NCI-H1417 (cell line): ENCODE measurements at regions not wholly inside any gene's neighbourhood (a gene's known extent, or its start where the extent isn't known, plus 50 kb on each side); places are given as distances from the start of the nearest gene placed in this dataset.
A peak's percentile ranks its signal among the peaks of the same experiment; 100 is the strongest.

ENCODE experiments used
- DNase-seq, 3 experiments: peaks; one replicate each; lab custom pipeline; 2025; lab: John Stamatoyannopoulos, UW

DNA sequence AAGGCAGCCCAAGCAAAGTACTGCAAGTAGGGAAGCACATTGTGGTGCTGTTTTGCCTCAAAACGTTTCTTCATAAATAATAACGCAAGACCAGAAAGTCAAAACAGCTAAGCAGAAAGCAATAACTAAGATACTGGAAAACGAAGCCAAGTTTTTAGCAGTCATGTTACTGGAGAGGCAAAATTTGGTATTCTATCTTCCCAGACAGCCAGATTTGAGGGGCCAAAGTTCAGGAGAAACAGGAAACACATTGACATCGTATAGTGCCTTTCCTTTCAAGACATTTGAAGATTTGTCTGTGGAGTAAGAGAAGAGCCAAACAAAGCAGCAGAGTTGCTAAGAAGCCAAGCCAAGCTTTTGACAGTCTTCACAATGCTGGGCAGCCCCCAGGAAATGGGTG is 843.6 kb upstream of the NECTIN3 start:
- DNase-seq, result no peak

DNA sequence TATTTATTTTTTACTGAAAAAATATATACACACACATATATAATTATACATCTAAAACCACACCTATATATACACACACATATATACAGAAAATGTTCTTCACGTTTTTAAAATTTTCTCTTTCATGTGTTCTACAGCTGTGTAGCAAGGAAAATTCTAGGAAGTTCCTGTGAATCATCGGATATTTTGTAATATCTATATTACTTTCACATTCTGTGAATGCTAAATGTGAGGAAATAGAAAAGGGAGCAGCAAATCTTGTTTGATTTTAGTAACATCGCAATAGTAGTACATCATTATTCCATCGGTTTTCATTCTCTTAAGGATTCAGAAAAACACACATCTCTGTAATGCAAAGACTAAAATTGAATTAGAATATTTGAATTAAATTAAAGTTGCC is 836.8 kb upstream of the NECTIN3 start:
- DNase-seq, result no peak

GRCh38 chr3:110236976-110237610 is 834.5 kb upstream of the NECTIN3 start:
- DNase-seq, result no peak

GRCh38 chr3:110243081-110243480 is 828.5 kb upstream of the NECTIN3 start:
- no peak for DNase-seq

GRCh38 chr3:110246796-110247376 is 824.7 kb upstream of the NECTIN3 start:
- no peak for DNase-seq

DNA sequence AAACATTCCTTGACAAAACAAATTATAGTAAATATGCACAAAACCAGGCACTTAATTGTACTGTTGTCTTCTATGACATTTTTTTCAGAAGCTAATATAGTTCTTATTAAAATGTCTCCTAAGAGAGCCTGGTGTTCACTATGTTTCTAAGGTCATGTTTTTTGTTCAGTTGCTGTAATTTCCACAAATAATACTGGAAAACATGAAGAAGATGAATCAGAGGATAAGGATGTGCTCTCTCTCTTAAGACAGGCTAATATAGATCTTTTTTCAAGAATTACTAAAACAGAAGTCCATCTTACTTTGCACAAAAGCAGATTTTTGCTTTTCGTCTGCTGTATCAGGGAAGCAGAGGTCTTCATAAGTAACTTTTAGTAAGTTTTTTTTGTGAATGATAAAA is 823.0 kb upstream of the NECTIN3 start:
- DNase-seq, result no peak

DNA sequence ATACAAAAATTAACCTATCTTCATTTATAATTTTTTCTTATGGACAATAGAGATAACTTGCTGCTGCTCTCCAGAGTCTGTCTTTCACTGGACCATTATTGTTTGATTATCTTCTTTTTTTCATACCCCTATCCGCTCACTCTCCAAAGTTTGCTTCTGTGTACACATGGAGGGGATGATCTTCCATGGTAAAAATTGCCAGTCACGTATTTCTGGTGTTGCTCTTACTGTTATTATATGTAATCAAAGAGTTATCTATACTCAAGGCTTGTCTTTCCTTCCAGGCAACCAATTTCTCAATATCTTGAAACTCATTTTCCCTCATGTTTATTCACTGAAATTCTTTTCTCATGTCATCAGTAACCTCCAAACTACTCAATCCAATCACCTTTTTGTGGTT is 817.8 kb upstream of the NECTIN3 start:
- no peak for DNase-seq

DNA sequence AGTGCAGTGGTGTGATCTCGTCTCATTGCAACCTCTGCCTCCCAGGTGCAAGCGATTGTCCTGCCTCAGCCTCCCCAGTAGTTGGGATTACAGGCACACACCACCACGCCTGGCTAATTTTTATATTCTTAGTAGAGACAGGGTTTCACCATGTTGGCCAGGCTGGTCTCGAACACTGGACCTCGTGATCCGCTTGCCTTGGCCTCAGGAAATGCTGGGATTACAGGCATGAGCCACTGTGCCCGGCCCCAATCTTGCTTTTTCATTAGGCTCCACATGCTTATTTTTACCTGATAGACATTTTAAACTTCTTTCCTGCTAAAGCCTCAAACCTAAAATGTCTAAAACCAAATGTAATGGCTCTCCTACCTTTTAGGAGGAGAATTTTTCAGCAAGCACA is 817.0 kb upstream of the NECTIN3 start:
- DNase-seq, result no peak

DNA sequence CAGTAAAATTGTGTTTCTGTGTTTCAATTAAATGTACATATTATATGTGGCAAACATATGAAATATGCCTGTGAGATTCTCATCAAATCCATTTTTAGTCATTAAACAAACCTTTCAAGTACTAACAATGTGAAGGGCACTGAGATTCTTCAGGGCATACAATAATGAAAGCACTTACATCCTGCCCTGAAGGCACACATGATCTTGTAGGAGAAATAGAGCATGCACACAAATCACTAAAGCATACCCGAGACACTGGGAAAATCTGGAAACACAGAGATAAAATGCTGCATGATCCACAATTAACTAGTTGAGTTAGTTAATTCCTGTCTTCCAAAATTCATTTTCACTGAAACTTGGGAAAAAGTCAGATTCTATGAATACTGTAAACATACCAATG is 810.5 kb upstream of the NECTIN3 start:
- DNase-seq, result peak in 2 of 3 experiments; percentile 38 to 55

- no peak for DNase-seq
These were observed 808.7 kb upstream of the NECTIN3 start for GRCh38 chr3:110262896-110263295.

GRCh38 chr3:110265302-110265701 is 806.3 kb upstream of the NECTIN3 start:
- peak in 1 of 3 experiments; percentile 45 for DNase-seq

- DNase-seq, result no peak
These were observed 804.2 kb upstream of the NECTIN3 start for GRCh38 chr3:110267304-110267845.

DNA sequence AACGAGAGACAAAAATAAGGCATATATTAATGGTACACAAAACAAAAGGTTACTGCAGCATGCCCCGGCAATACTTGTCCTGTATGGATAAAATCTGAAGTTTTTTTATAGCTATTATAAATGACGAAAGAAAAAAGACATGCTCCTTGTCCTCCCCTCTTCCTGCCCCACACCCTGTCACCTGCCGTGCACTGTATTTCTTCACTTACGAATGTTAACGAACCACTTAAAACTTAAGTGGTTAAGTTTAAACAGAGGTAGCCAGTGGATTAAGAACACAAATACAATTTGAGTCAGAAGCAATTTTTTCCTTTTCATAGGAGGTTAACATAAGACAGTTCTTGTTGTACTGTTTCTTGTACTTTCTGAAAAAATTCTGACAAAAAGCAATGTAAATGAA is 799.1 kb upstream of the NECTIN3 start:
- peak in 1 of 3 experiments; percentile 59 for DNase-seq

DNA sequence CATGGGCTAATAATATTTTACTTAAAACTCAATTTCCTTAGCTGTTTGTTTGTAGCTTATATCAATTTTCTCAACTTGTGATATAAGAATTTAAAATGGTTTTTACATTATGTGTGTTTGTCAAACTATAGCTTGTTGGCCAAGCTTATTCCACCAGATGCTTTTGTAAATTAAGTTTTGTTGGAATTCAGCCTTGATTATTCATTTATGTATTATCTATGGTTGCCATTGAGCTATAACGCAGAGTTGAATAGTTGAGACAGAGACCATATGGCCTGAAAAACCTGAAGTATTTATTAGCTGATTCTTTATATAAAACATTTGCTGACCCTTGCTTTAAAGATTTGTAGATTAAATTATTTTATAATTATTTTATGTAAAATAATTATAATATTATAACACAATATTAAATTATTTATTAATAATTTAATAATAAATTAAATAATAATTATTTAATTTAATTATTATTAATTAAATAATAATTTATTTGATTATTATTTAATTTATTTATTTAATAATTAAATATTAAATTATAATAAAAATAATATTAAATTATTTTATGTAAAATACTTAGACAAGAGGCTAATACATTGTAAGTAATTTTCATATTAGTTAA is 779.6 kb upstream of the NECTIN3 start:
- no peak for DNase-seq

DNA sequence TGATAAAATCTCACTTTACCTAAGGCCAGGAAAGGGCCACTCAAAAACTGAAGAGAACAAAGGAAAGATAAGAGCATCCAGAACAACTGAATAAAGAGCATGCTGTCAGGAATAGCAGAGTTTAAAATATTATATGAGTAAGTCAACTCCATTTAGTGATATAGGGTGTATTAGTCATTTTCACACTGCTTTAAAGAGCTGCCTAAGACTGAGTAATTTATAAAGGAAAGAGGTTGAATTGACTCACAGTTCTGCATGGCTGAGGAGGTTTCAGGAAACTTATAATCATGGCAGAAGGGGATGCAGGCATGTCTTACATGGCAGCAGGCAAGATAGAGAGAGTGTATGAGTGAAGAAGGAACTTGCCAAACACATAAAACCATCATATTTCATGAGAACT is 778.0 kb upstream of the NECTIN3 start:
- no peak for DNase-seq

- DNase-seq, result no peak
These were observed 774.7 kb upstream of the NECTIN3 start for GRCh38 chr3:110296885-110297284.

DNA sequence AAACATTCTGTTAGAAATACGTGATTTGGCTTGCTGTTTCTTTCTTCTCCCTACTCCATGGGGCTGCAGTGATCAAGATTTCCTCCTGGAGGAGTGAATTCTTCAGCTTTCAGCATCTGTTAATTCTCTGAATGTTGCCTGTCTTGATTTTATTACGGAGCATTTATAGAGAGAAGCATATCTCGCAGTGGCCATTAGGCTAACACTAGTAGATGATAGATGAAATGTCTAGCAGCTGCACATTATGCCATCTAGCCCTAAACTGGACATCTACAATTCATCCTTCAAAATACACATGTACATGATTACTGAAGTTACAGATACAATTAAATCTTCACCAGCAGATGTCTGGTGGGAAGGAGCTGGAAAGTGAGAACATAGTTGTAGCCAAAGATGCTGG is 769.8 kb upstream of the NECTIN3 start:
- no peak for DNase-seq

- no peak for DNase-seq
These were observed 764.4 kb upstream of the NECTIN3 start for GRCh38 chr3:110307065-110307809.

- peak in 1 of 3 experiments; percentile 16 for DNase-seq
These were observed 760.1 kb upstream of the NECTIN3 start for GRCh38 chr3:110311541-110311940.

DNA sequence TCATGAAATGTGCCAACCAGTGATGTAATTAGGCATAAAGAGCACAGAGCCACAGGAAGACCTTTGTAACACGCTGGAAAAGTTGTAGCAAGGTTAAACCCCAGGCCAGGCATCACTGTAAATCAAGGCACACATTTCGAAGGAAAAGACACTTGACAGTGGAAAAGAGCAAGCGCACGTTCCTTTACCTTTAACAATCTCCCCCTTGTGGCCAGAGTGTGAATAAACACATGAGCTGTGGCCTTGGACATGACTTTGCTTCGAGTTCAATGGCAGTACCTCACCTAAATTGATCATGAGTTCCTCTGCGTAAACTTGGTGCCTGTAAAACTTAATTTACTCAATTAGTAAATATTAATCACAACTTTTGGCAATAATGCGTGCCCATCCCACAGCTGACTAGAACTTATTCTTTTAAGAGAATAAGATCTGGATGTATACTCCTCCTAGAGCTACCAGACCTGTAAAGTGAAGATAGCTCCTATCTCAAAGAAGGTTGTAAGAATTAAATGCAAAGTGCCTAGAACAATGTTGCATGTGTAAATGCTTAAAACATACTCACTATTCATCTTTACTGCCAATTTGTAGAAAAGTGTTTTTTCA is 757.0 kb upstream of the NECTIN3 start:
- DNase-seq, result peak; percentile 49 to 87 (median 76)

DNA sequence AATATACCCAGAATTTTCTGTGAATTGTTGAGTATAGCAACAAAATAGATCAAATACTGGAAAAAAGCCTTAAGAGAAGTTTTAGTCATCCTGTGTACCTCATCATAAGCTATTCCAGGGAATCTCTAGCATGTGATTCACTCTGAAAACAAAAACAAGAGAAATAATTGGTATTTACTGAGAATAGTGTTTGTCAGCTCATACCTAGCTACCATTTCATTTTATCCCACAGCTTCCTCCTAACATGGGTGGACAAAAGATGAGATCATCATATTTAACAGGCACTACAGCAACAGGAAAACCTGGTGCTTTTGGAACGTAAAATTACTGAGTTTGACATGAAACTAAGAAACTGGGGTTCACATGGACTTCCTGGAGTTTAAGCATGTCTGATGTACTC is 753.5 kb upstream of the NECTIN3 start:
- no peak for DNase-seq

DNA sequence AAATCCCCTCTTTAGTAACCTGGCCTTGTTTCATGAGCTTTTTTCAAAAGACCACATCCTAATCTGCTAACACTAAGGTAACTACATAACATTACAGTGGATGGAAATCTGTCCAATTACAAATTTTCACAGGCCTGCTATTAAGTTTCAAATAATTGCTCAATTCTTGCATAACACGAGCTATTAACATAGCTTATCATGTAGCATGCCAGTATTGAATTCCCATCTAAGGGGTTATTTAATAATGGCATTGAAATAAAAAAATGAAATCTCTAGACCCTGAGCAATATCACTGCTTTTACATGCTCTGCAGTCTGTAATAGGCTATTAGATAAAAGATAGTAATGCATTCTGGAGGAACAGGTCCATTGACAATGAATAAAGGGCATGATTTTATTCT is 748.3 kb upstream of the NECTIN3 start:
- peak in 1 of 3 experiments; percentile 7 for DNase-seq
